ENCODE measurements at regions not wholly inside any gene's neighbourhood (a gene's known extent, or its start where the extent isn't known, plus 50 kb on each side); places are given as distances from the start of the nearest gene placed in this dataset.

GRCh38 chr7:126227055-126227454 lies 1025.7 kb downstream of the GRM8 start:
- intact Hi-C loops (cut with DNase I, micrococcal nuclease), result no loop called here
- H3K9me3 ChIP-seq, result peaks cover 19% of the 10 kb centered on the region
- no peak overlapping the region for H3K4me3 ChIP-seq
- DNase-seq, result no peak
- ATAC-seq, result no peak
- no peaks in the 10 kb centered on the region for H3K36me3 ChIP-seq (ENCODE audit: low read depth)
- H3K4me1 ChIP-seq (ENCODE audit: low read depth), result no peaks in the 10 kb centered on the region
- TF ChIP-seq, protein P1, sequence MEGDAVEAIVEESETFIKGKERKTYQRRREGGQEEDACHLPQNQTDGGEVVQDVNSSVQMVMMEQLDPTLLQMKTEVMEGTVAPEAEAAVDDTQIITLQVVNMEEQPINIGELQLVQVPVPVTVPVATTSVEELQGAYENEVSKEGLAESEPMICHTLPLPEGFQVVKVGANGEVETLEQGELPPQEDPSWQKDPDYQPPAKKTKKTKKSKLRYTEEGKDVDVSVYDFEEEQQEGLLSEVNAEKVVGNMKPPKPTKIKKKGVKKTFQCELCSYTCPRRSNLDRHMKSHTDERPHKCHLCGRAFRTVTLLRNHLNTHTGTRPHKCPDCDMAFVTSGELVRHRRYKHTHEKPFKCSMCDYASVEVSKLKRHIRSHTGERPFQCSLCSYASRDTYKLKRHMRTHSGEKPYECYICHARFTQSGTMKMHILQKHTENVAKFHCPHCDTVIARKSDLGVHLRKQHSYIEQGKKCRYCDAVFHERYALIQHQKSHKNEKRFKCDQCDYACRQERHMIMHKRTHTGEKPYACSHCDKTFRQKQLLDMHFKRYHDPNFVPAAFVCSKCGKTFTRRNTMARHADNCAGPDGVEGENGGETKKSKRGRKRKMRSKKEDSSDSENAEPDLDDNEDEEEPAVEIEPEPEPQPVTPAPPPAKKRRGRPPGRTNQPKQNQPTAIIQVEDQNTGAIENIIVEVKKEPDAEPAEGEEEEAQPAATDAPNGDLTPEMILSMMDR (IDR thresholded peaks at IDR 0.05), result no peak

GRCh38 chr7:126223729-126224128 lies 1029.0 kb downstream of the GRM8 start:
- intact Hi-C loops (cut with DNase I, micrococcal nuclease), result no loop called here
- Histone ChIP-seq H3K4me1 (ENCODE audit: low read depth) (no peaks in the 10 kb centered on the region), H3K9me3 (peaks cover 26% of the 10 kb centered on the region), H3K36me3 (ENCODE audit: low read depth) (no peaks in the 10 kb centered on the region), H3K4me3 (no peak overlapping the region)
- TF ChIP-seq, protein P1 (IDR thresholded peaks at IDR 0.05), result no peak
- DNase-seq (no peak), ATAC-seq (no peak)

DNA sequence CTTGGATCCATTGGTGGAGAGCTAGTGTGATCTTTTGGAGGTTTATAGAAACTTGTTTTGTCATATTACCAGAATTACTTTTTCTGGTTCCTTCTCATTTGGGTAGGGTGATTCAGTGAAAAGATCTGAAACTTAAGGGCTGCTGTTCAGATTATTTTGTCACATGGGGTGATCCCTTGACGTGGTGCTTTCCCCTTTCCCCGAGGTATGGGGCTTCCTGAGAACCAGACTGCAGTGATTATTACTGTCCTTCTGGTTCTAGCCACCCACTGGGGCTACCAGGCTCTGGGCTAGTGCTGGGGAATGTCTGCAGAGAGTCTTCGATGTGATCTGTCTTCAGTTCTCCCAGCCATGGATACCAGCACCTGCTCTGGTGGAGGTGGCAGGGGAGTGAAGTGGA lies 1030.0 kb downstream of the GRM8 start:
- TF ChIP-seq, protein P1 (IDR thresholded peaks at IDR 0.05), result no peak
- intact Hi-C loops (cut with DNase I, micrococcal nuclease), result no loop called here
- DNase-seq (peak in 1 of 3 donors; percentile 3), ATAC-seq (no peak)
- Histone ChIP-seq H3K4me1 (ENCODE audit: low read depth) (no peaks in the 10 kb centered on the region), H3K36me3 (ENCODE audit: low read depth) (no peaks in the 10 kb centered on the region), H3K9me3 (peaks cover 26% of the 10 kb centered on the region), H3K4me3 (no peak overlapping the region)

DNA sequence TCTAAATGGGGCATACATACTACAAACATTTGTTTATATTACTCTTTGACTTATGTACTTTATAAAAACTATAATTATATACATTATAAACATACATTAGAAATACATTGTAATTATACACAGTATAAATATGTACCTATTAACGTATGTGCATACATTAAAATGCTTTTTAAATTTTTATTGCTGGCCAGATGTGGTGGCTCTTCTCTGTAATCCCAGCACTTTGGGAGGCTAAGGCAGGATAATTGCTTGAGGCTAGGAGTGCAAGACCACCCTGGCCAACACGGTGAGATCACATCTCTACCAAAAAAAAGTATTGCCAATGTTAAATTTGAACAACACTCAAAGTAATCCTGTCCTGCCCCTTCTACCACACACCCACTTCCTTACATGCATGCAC lies 1037.0 kb downstream of the GRM8 start:
- DNase-seq (no peak), ATAC-seq (no peak)
- Histone ChIP-seq H3K36me3 (ENCODE audit: low read depth) (no peaks in the 10 kb centered on the region), H3K4me3 (no peak overlapping the region), H3K4me1 (ENCODE audit: low read depth) (no peaks in the 10 kb centered on the region), H3K9me3 (peaks cover 14% of the 10 kb centered on the region)
- intact Hi-C loops (cut with DNase I, micrococcal nuclease), result no loop called here
- TF ChIP-seq, protein P1 (IDR thresholded peaks at IDR 0.05), result no peak

DNA sequence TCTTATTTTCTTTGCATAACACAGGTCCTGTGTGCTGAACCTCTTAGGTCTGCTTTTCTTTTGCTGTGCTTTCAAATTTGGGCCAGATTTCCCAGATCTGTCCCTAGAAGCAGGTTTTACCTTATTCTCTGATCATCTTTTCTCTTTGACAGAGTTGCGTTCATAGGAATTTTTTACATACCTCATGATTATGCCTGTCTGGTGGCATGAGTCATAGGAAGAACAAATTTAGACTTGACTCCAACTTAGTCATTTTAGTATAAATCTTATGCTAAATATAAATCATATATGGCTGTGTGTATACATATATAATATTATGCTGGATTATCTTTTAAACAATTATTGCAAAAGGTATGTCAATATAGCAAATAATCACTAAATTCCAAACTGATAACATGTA lies 1038.9 kb downstream of the GRM8 start:
- TF ChIP-seq, protein P1 (IDR thresholded peaks at IDR 0.05), result no peak
- no peak overlapping the region for H3K4me3 ChIP-seq
- intact Hi-C loops (cut with DNase I, micrococcal nuclease), result no loop called here
- no peaks in the 10 kb centered on the region for H3K4me1 ChIP-seq (ENCODE audit: low read depth)
- no peaks in the 10 kb centered on the region for H3K36me3 ChIP-seq (ENCODE audit: low read depth)
- peaks cover 5% of the 10 kb centered on the region for H3K9me3 ChIP-seq
- ATAC-seq, result no peak
- DNase-seq, result no peak

GRCh38 chr7:126211875-126212274 lies 1040.9 kb downstream of the GRM8 start:
- TF ChIP-seq, protein P1 (IDR thresholded peaks at IDR 0.05), result no peak
- Histone ChIP-seq H3K4me1 (ENCODE audit: low read depth) (no peaks in the 10 kb centered on the region), H3K9me3 (no peaks in the 10 kb centered on the region), H3K4me3 (no peak overlapping the region), H3K36me3 (ENCODE audit: low read depth) (no peaks in the 10 kb centered on the region)
- no peak for DNase-seq
- intact Hi-C loops (cut with DNase I, micrococcal nuclease), result no loop called here
- no peak for ATAC-seq

Data from mucosa of descending colon (tissue), 3 donors.